ENCODE measurements at regions not wholly inside any gene's neighbourhood (a gene's known extent, or its start where the extent isn't known, plus 50 kb on each side); places are given as distances from the start of the nearest gene placed in this dataset.

DNA sequence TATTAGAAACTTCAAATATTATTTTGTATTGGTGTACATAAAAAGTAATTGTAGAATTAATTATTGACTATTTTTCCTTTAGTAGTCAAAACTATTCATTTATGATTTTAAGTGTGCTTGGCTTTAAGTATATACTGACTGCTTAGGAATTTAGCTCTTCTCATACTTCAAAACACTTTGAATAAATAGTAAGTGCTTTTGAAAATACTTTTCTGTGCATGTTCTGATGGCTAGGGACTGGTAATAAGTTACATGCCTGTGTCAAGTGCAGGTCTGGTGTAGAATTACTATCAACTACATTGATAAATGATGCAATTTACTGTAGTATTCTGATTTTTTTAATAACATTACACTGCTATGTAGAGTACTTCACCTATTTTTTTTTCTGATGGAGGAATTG is 397.6 kb upstream of the SGO1 start:
- no peak for DNase-seq (ENCODE audit: extremely low read depth, low read depth)
- TF ChIP-seq, protein P1, sequence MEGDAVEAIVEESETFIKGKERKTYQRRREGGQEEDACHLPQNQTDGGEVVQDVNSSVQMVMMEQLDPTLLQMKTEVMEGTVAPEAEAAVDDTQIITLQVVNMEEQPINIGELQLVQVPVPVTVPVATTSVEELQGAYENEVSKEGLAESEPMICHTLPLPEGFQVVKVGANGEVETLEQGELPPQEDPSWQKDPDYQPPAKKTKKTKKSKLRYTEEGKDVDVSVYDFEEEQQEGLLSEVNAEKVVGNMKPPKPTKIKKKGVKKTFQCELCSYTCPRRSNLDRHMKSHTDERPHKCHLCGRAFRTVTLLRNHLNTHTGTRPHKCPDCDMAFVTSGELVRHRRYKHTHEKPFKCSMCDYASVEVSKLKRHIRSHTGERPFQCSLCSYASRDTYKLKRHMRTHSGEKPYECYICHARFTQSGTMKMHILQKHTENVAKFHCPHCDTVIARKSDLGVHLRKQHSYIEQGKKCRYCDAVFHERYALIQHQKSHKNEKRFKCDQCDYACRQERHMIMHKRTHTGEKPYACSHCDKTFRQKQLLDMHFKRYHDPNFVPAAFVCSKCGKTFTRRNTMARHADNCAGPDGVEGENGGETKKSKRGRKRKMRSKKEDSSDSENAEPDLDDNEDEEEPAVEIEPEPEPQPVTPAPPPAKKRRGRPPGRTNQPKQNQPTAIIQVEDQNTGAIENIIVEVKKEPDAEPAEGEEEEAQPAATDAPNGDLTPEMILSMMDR (IDR thresholded peaks at IDR 0.05; ENCODE audit: low read depth, low read length, missing control alignments) = no peak
- H3K4me3 ChIP-seq (replicated peaks; ENCODE audit: low read depth, low read length) = no peak overlapping the region

- no peak for DNase-seq (ENCODE audit: extremely low read depth, low read depth)
- H3K4me3 ChIP-seq (replicated peaks; ENCODE audit: low read depth, low read length) = no peak overlapping the region
- TF ChIP-seq, protein P1 (IDR thresholded peaks at IDR 0.05; ENCODE audit: low read depth, low read length, missing control alignments) = no peak
Measured at GRCh38 chr3:20576228-20576627, 390.2 kb upstream of the SGO1 start.

GRCh38 chr3:20575146-20575545 is 389.1 kb upstream of the SGO1 start:
- no peak for DNase-seq (ENCODE audit: extremely low read depth, low read depth)
- TF ChIP-seq, protein P1 (IDR thresholded peaks at IDR 0.05; ENCODE audit: low read depth, low read length, missing control alignments) = no peak

GRCh38 chr3:20574746-20575145 is 388.7 kb upstream of the SGO1 start:
- H3K4me3 ChIP-seq (replicated peaks; ENCODE audit: low read depth, low read length) = no peak overlapping the region
- no peak for DNase-seq (ENCODE audit: extremely low read depth, low read depth)
- TF ChIP-seq, protein P1 (IDR thresholded peaks at IDR 0.05; ENCODE audit: low read depth, low read length, missing control alignments) = no peak

More at GRCh38 chr3:20575146-20575545, 389.1 kb upstream of the SGO1 start:
- no peak overlapping the region for H3K4me3 ChIP-seq (replicated peaks; ENCODE audit: low read depth, low read length)

GRCh38 chr3:20573175-20573574 is 387.2 kb upstream of the SGO1 start:
- TF ChIP-seq, protein P1 (IDR thresholded peaks at IDR 0.05; ENCODE audit: low read depth, low read length, missing control alignments) = no peak
- H3K4me3 ChIP-seq (replicated peaks; ENCODE audit: low read depth, low read length) = no peak overlapping the region
- no peak for DNase-seq (ENCODE audit: extremely low read depth, low read depth)

DNA sequence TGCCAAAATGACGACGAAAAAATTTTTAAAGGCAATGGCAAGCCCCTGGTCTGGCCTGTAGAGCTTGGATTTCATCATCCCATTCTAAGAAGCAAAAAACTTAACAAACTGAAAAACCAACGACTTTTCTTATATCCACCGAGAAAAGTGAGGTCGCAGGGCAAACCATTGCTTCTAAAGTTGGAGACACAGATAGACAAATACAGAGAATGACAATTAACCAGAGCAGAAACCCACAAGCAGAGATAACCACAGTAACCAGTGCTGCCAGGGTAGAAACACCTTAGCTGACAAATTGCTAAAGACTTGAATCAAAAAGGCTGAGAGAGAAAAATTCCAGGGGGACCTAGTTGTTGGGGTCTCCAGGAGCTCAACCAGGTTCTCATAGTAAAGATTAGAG is 386.5 kb upstream of the SGO1 start:
- TF ChIP-seq, protein P1 (IDR thresholded peaks at IDR 0.05; ENCODE audit: low read depth, low read length, missing control alignments) = no peak
- H3K4me3 ChIP-seq (replicated peaks; ENCODE audit: low read depth, low read length) = no peak overlapping the region
- DNase-seq (ENCODE audit: extremely low read depth, low read depth) = no peak

DNA sequence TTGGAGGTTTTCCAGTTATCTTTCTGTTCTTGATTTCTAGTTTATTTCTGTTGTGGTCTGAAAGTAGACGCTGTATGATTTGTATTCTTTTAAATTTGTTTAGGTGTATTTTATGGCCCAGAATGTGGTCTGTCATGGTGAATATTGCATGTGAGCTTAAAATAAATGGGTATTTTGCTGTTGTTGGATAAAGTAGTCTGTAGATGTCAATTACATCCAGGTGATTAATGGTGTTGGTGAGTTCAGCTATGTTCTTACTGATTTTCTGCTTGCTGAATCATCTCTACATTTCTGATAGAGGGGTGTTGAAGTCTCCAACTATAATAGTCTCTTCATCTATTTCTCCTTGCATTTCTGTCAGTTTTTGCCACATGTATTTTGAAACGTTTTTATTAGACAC is 383.3 kb upstream of the SGO1 start:
- no peak overlapping the region for H3K4me3 ChIP-seq (replicated peaks; ENCODE audit: low read depth, low read length)
- TF ChIP-seq, protein P1 (IDR thresholded peaks at IDR 0.05; ENCODE audit: low read depth, low read length, missing control alignments) = no peak
- no peak for DNase-seq (ENCODE audit: extremely low read depth, low read depth)

Measured in HFF-Myc (cell line).